ENCODE measurements at regions not wholly inside any gene's neighbourhood (a gene's known extent, or its start where the extent isn't known, plus 50 kb on each side); places are given as distances from the start of the nearest gene placed in this dataset.
"Not testable (repeated sequence)": the region's sequence is repeated elsewhere in the genome, so short reads cannot be mapped to it uniquely, and the experiment has no call there.

DNA sequence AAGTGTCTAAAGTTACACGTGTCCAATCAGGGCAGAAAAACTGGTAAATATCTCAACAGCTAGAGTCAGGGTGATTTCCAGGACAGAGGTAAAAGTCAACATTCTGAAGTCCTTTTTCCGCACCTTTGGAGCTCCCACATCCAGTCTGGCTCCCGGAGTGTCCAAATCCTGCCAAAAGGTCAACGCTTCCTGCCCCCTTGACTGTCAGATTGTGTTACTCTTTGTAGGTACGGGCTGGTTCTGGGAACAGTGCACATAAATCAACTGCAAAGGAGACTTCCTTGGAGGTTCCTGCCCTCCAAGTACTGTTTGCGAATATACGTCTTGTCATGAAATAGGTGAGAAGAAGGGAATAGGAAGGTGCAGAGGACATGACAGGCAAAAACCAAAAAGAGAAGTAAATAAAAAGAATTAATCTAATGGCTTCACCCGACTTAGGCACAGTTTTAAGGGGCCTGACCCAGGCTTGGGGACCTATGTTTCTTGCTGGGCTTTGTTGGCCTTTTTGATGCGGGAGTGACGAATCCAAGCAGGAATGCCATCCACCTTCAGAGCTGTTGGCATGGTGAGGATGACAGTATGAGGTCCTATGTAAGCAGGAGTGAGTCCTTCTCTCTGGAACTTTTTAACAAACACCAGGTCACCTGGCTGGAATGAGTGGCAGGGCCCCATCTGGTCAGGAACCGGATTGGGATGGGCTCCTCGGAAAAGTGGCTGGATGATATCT is 155.4 kb downstream of the TRIM27 start:
- DNase-seq (ENCODE audit: low read depth), result no peak

GRCh38 chr6:28769626-28770402 is 154.0 kb downstream of the TRIM27 start:
- DNase-seq (ENCODE audit: low read depth), result no peak

DNA sequence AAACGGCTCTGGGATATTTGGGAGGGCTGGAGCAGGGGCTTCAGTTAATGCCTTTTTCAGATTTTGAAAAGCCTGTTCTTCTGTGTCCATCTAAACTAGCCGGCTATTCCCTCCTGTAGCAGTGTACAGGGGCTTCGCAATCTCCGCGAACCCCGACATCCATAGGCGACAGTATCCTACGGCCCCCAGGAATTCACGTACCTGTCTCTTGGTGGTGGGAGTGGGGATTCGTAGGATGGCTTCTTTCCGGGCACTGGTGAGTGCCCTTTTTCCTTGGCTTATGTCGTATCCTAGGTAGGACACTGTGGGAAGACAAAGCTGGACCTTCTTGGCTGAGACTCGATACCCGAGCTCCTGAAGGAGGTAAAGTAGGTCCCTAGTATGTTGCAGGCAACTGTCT is 153.1 kb downstream of the TRIM27 start:
- DNase-seq (ENCODE audit: low read depth), result no peak

- DNase-seq (ENCODE audit: low read depth), result no peak
These were observed 152.2 kb downstream of the TRIM27 start for GRCh38 chr6:28771401-28772267.

DNA sequence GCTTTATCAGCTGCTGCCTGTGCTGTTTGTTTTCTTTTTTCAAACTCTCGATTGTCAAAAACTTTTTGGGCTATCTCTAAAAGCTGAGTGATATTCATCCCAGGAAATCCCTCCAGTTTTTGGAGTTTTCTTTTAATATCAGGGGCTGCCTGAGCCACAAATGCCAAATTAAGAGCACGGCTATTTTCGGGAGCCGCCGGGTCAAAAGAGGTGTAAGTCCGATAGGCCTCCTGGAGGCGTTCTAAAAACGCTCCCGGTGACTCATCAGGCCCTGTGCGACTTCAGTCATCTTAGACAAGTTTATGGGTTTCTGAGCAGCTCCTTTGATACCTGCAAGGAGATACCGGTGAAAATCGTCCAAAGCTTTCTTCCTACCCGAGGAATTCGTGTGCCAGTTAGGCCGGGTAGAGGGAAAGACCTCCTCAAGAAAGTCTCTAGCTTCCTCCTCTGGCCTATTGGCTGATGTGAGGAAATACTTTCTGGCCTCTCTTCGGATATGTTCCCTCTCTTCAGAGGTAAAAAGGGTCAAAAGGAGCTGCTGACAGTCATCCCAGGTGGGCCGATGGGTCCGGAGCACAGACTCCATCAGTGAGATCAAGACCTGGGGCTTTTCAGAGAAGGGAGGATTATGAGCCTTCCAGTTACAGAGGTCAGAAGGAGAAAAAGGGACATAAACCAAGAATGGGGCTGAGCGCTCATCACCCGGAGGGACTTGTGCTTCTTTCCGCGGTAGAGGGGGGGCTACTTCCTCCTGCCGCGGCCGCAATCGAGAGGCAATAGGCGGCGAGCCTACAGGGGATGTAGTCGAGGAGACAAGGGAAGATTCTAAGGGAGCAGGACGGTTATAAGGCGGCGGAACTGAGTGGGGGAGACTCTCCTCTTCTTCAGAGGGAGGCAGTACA is 151.1 kb downstream of the TRIM27 start:
- no peak for DNase-seq (ENCODE audit: low read depth)

- DNase-seq (ENCODE audit: low read depth), result no peak
These were observed 149.3 kb downstream of the TRIM27 start for GRCh38 chr6:28774292-28775051.

DNA sequence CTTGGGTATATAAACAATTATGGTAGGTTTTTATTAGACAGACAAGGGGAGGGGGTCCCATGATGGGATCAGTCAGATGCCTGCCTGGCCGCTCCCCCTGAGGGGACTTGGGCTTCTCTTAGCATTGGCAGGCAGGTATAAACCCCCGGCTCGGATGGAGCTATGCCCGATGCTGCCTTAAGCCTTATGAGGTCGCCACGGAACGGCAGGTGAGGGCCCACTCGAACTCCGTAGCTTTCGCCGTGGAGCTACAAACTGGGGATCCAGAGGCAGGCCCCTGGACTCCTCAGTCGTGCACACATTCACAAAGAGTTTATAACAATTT is 148.8 kb downstream of the TRIM27 start:
- DNase-seq (ENCODE audit: low read depth), result no peak

- no peak for DNase-seq (ENCODE audit: low read depth)
These were observed 148.2 kb downstream of the TRIM27 start for GRCh38 chr6:28775405-28776129.

DNA sequence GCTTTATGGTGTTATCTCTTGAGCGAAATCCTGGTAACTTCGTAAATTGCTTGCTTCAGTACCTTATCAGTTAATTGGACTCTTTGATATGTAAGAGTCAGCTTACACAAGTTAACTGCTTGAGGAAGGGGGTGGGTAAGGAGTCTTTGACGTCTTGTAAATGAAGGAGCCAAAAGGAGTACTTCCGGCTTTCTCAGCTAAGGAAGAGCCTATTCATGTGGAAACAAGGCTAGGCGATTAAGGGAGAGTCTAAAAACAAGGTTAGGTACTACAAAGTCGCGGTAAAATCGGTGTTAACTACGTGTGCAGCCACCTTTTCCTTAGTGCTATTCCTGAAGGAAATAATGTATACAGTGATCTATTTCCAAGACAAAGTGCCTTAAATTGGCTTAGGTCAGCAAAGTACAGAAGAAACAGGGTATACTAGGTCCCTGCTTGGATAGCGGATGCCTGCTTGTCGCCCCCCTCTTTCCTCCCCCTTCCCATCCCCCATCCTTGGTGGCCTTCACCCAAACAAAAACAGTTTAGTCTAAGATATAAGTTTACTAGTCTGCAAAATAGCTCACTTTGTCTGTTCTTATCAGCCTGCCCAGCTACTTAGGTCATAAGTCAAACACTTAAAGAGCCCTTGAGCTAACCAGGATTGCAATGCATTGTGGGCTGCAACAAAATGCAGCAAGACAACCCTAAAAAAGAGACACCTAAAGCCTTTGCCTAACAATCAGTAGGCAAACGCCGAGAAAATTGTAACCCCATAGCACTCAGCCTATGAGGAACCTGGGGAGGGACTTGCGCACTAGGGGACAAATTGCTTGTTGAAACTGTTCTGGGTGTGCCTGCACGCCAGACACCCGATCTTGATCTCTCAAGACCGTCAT is 147.3 kb downstream of the TRIM27 start:
- DNase-seq (ENCODE audit: low read depth), result no peak

DNA sequence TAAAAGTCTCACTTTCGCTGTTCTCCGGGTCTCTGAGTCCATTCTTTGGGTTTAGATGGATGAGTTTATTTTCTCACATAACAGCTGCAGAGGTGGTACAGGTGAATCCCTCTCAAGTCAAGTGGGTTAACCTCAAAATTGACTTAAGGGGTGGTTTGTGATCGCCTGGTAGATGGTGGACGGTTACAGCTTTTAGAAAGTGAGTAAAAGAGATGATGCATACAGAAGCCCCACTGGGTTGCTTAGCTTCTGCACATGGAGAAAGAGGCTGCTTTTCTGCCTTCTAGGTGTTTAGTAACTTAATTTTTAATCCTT is 146.7 kb downstream of the TRIM27 start:
- DNase-seq (ENCODE audit: low read depth), result no peak

DNA sequence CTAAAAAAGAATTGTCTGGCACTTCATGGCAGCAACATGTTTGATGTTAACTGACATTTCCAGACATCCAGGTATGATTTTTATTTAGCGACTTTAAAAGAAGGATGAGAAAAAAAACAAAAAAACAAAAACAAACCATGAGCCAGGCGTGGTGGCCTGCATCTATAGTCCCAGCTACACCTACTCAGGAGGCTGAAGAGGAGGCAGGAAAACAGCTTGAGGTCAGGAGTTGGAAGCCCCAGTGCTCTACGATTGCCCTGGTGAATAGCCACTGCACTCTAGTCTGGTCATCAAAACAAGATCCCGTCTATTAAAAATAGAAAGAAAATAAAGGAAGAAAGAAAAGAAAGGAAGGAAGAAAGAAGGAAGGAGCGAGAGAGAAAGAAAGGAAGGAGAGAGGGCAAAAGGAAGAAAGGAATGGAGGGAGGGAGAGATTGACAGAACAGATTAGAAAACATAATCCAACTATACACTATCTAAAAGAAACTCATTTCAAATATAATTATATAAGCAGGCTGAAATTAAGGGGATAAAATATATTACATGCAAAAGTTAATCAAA is 141.6 kb downstream of the TRIM27 start:
- DNase-seq (ENCODE audit: low read depth), result no peak

DNA sequence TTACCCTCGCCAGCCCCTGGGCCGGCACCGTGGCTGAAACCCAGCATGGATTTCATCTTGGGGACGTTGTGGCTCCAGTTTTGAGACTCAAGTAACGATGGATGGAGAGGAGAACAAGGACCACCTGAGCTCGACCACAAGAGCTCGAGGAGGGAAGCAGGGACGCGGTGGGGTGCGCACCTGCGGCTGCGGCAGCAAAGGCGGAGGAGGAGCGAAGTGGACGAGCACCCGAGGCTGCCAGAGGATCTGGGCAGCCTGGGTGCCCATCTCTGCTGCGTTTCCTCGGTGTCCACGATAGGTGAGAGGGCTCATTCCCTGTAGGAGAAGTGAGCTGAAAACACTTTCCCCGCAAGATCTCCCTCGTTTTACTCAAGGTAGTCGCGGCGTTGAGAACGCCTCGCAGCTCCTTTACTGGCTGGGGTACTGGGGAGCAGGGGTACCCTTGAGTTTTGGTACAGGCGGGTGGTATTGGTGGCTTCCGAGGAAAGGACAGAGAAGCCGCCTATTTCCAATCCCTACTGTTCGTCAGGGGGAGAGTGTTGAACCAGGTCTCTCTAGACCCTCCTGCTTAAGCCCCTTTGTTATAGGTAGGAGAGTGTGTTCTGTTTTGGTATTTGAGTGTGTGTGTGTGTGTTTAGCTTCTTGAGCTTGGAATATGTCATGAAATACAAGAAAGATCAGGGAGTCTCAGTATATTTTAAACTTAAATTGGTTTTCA is 137.7 kb downstream of the TRIM27 start:
- DNase-seq (ENCODE audit: low read depth), result no peak

- no peak for DNase-seq (ENCODE audit: low read depth)
These were observed 134.2 kb downstream of the TRIM27 start for GRCh38 chr6:28789553-28790083.

DNA sequence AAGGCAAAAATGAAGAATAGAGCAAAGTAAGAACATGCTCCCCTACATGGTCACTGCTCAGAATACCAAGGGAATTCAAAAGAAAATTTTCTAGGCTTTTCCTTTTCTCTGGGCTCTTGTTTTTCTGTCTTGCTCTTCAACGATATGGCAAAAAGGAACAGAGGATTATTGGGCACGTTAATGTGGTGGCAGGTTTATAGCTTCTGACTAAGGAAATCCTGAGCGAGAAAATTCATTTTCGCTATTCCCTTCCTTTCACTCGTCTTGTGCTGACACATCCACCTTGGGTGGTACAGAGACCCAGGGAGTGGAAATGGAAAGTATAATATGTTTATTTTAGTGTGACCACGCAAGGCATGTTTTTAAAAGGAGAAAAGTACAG is 132.8 kb downstream of the TRIM27 start:
- no peak for DNase-seq (ENCODE audit: low read depth)

- no peak for DNase-seq (ENCODE audit: low read depth)
These were observed 129.4 kb downstream of the TRIM27 start for GRCh38 chr6:28794175-28795002.

DNA sequence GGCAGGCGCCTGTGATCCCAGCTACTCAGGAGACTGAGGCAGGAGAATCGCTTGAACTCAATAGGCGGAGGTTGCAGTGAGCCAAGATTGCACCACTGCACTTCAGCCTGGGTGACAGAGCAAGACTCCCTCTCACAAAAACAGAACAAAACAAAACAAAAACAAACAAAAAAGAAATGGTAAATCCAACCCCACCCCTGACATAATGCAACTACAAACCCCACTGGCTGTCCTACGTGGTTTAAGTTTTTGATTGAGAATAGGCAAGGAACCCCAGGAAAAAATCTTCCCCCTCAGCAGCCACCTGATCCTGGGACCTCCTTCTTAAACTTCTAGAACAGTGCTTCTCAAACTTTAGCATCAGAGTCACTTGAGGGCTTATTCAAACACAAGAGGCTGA is 123.1 kb downstream of the TRIM27 start:
- DNase-seq (ENCODE audit: low read depth), result not testable (repeated sequence)
